B cell (primary cell): ENCODE measurements at regions not wholly inside any gene's neighbourhood (a gene's known extent, or its start where the extent isn't known, plus 50 kb on each side); places are given as distances from the start of the nearest gene placed in this dataset.

Experiments used
- ATAC-seq: fragments of 200-7000 bp; cut with Tn5 transposase; one replicate; pipeline ENCODE4 v1.10.0; 2021; ENCODE audit warnings: low read depth, mild to moderate bottlenecking, moderate number of reproducible peaks, moderate library complexity
- CTCF ChIA-PET: fragments of 350-600 bp; sonication (Branson Sonifier 250); formaldehyde crosslinking; loops from one replicate; lab custom pipeline; 2021; ENCODE audit warnings: antibody characterized with exemption, inconsistent platforms; lab: Charles Lee
- POLR2A ChIA-PET: fragments of 350-600 bp; sonication (Branson Sonifier 250); formaldehyde crosslinking; loops from one replicate; lab custom pipeline; 2021; ENCODE audit warnings: antibody characterized with exemption; lab: Charles Lee
- DNase-seq: peaks from one replicate; pipeline ENCODE4 v3.0.0; 2013
- H2AFZ ChIP-seq: 2 replicates; pipeline ENCODE4 v1.6.1; 2012; ENCODE audit warnings: mild to moderate bottlenecking, low read depth, low read length; ENCODE audit not compliant: insufficient read depth, poor library complexity, severe bottlenecking
- H3K27ac ChIP-seq, 2 donors: 1 replicate in 1 of 2; 2 replicates in 1 of 2; pipeline ENCODE4 v1.5.1; 2012 to 2013; ENCODE audit warnings: low read length in 2 of 2, mild to moderate bottlenecking in 2 of 2, moderate library complexity in 1 of 2
- H3K27me3 ChIP-seq, 4 experiments: fragments of 200-600 bp in 1 of 4; sonication (generic) in 1 of 4; replicated peaks in 1 of 4; 1 replicate in 2 of 4; 2 replicates in 2 of 4; pipeline versions ENCODE4 v1.6.1 to v1.7.0; 2013 to 2016; ENCODE audit warnings: low read length in 3 of 4, mild to moderate bottlenecking in 2 of 4, mixed read lengths in 1 of 4, moderate library complexity in 1 of 4; ENCODE audit not compliant: insufficient read depth in 4 of 4, control insufficient read depth in 3 of 4; ENCODE audit errors: control extremely low read depth in 1 of 4
- H3K36me3 ChIP-seq, 2 experiments: replicated peaks in 1 of 2; 1 replicate in 1 of 2; 2 replicates in 1 of 2; pipeline versions ENCODE4 v1.6.1 to v1.7.1; 2013; ENCODE audit warnings: low read length in 1 of 2; ENCODE audit not compliant: insufficient read depth in 2 of 2, control insufficient read depth in 1 of 2; ENCODE audit errors: control extremely low read depth in 1 of 2, extremely low read depth in 1 of 2
- H3K4me1 ChIP-seq, 2 donors: fragments of 200-600 bp in 1 of 2; sonication (generic) in 1 of 2; 1 replicate in 1 of 2; 2 replicates in 1 of 2; pipeline versions ENCODE4 v1.5.1 to v1.6.1; 2013 to 2017; ENCODE audit warnings: low read length in 2 of 2; ENCODE audit not compliant: control insufficient read depth in 2 of 2, insufficient read depth in 2 of 2
- H3K4me2 ChIP-seq: replicated peaks from 2 replicates; pipeline ENCODE3; 2012; ENCODE audit warnings: mild to moderate bottlenecking, low read depth, low read length; ENCODE audit not compliant: poor library complexity, severe bottlenecking
- H3K4me3 ChIP-seq, 5 experiments: fragments of 200-600 bp in 1 of 5; sonication (generic) in 1 of 5; 1 replicate in 3 of 5; 2 replicates in 2 of 5; pipeline versions ENCODE4 v1.5.1 to v1.7.0; 2011 to 2016; ENCODE audit warnings: low read length in 4 of 5, mild to moderate bottlenecking in 4 of 5, low read depth in 2 of 5, control low read depth in 1 of 5, moderate library complexity in 1 of 5; ENCODE audit not compliant: insufficient read depth in 1 of 5; ENCODE audit errors: control extremely low read depth in 1 of 5, extremely low read depth in 1 of 5
- H3K79me2 ChIP-seq: fragments of 200-600 bp; sonication (generic); one replicate; pipeline ENCODE4 v1.6.0; 2016; ENCODE audit warnings: low read length; ENCODE audit not compliant: control insufficient read depth, insufficient read depth
- H3K9ac ChIP-seq: fragments of 200-600 bp; sonication (generic); 2 replicates; pipeline ENCODE4 v1.6.1; 2017; ENCODE audit warnings: mild to moderate bottlenecking, low read length, moderate library complexity
- H3K9me3 ChIP-seq, 3 donors: one replicate each; pipeline versions ENCODE4 v1.6.1 to v1.7.1; 2013; ENCODE audit warnings: low read length in 2 of 3; ENCODE audit not compliant: control insufficient read depth in 2 of 3, insufficient read depth in 1 of 3; ENCODE audit errors: control extremely low read depth in 1 of 3
- H4K20me1 ChIP-seq: 2 replicates; pipeline ENCODE4 v1.6.0; 2012; ENCODE audit warnings: mild to moderate bottlenecking, low read length; ENCODE audit not compliant: insufficient read depth, control insufficient read depth, poor library complexity, severe bottlenecking
- H3K27ac Mint-ChIP-seq: one replicate; pipeline ENCODE4 v1.8.0; 2021; ENCODE audit warnings: mixed read lengths
- H3K27me3 Mint-ChIP-seq: one replicate; pipeline ENCODE4 v1.8.0; 2021; ENCODE audit warnings: mixed read lengths
- H3K4me1 Mint-ChIP-seq: one replicate; pipeline ENCODE4 v1.8.0; 2021; ENCODE audit warnings: mixed read lengths
- H3K4me3 Mint-ChIP-seq: one replicate; pipeline ENCODE4 v1.8.0; 2021; ENCODE audit warnings: mixed read lengths
- H3K9me3 Mint-ChIP-seq: one replicate; pipeline ENCODE4 v1.8.0; 2022; ENCODE audit warnings: mixed read lengths; ENCODE audit not compliant: insufficient read depth
- EZH2 ChIP-seq: IDR thresholded peaks from 2 replicates; pipeline ENCODE4 v1.6.1; 2012; ENCODE audit warnings: borderline replicate concordance, low read depth, mild to moderate bottlenecking, moderate library complexity, low read length; ENCODE audit not compliant: insufficient read depth, poor library complexity, severe bottlenecking
- WGBS: methylation state at CpG from one replicate; pipeline ENCODE4 v1.1.5; 2013; ENCODE audit warnings: missing lambda C conversion rate; ENCODE audit not compliant: insufficient coverage; 5-methylcytosine and 5-hydroxymethylcytosine counted together
- intact Hi-C: fragments of 100-400 bp; cut with micrococcal nuclease; formaldehyde crosslinking; loops from one replicate; pipeline ENCODE4 v1.10.0; 2022
- TF ChIP-seq, protein P1 (sequence below): fragments of 200-600 bp; IDR thresholded peaks from one replicate; pipeline ENCODE4 v1.8.0; 2022; ENCODE audit warnings: antibody characterized with exemption, mild to moderate bottlenecking

DNA sequence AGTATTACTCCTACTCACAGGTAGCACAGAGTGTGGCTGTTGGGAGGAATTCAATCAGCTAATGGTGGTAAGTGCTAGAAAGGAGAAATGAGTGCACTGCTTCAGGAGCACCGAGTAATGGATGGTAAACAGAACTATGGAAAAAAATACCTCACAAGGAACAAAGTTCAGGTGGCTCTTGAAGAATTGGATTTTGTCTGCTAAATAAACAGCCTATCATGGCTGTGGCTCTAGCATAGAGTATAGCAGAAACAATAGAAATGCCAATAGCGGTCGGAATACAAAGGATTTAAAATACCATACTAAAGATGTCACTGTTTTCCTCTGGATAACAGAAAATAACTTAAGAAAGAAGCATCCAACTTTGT is 482.5 kb downstream of the NUP35 start:
- ChIA-PET CTCF (no interaction called here), POLR2A (no interaction called here)
- no peaks in the 10 kb centered on the region for H3K4me1 Mint-ChIP-seq
- DNase-seq (no peak), ATAC-seq (no peak)
- WGBS: 80% methylated on average over 1 of the region's 3 CpGs
- no peaks in the 10 kb centered on the region for H3K27me3 Mint-ChIP-seq
- H3K9me3 ChIP-seq: peaks cover 0 to 4% (median 0%) of the 10 kb centered on the region in 3 donors
- H3K27ac ChIP-seq: no peak overlapping the region
- no peaks in the 10 kb centered on the region for H3K9me3 Mint-ChIP-seq
- H3K4me2 ChIP-seq: no peak overlapping the region
- no peaks in the 10 kb centered on the region for H4K20me1 ChIP-seq
- H3K27me3 ChIP-seq: no peaks in the 10 kb centered on the region
- no peak overlapping the region for H3K4me3 ChIP-seq
- H3K79me2 ChIP-seq: no peaks in the 10 kb centered on the region
- H3K4me1 ChIP-seq: no peaks in the 10 kb centered on the region
- H3K9ac ChIP-seq: no peak overlapping the region
- no peaks in the 10 kb centered on the region for H3K36me3 ChIP-seq
- H2AFZ ChIP-seq: no peak overlapping the region
- H3K4me3 Mint-ChIP-seq: no peak overlapping the region
- intact Hi-C loops: no loop called here
- TF ChIP-seq, protein P1, sequence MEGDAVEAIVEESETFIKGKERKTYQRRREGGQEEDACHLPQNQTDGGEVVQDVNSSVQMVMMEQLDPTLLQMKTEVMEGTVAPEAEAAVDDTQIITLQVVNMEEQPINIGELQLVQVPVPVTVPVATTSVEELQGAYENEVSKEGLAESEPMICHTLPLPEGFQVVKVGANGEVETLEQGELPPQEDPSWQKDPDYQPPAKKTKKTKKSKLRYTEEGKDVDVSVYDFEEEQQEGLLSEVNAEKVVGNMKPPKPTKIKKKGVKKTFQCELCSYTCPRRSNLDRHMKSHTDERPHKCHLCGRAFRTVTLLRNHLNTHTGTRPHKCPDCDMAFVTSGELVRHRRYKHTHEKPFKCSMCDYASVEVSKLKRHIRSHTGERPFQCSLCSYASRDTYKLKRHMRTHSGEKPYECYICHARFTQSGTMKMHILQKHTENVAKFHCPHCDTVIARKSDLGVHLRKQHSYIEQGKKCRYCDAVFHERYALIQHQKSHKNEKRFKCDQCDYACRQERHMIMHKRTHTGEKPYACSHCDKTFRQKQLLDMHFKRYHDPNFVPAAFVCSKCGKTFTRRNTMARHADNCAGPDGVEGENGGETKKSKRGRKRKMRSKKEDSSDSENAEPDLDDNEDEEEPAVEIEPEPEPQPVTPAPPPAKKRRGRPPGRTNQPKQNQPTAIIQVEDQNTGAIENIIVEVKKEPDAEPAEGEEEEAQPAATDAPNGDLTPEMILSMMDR: no peak
- TF ChIP-seq EZH2: no peak
- no peak overlapping the region for H3K27ac Mint-ChIP-seq

DNA sequence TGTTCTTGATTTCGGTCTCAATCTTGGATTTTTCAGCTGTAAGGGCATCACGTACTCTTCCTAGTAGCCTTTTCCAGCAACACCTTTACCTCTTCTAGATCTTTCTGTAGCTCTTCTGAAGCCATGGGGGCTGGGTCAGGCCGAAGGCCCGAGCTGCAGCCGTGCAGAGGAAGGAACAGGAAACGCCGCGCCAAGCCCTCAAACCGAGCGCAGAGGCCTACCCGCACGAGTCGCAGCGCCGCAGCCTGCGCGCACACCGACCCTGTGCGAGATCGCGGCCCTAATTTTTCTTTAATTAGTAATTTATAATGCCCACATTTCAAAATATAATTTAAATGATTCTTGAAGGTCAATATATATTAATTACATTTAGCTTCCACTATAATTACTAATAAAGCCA is 483.8 kb downstream of the NUP35 start:
- Histone ChIP-seq H3K9me3 (peaks cover 0 to 4% (median 0%) of the 10 kb centered on the region in 3 donors), H3K36me3 (no peaks in the 10 kb centered on the region), H3K27me3 (no peaks in the 10 kb centered on the region), H2AFZ (no peak overlapping the region), H3K79me2 (no peaks in the 10 kb centered on the region), H3K4me2 (no peak overlapping the region), H3K4me1 (no peaks in the 10 kb centered on the region), H4K20me1 (no peaks in the 10 kb centered on the region), H3K9ac (no peak overlapping the region), H3K27ac (no peak overlapping the region), H3K4me3 (no peak overlapping the region)
- Mint-ChIP-seq H3K27me3 (no peaks in the 10 kb centered on the region), H3K4me3 (no peak overlapping the region), H3K27ac (no peak overlapping the region), H3K4me1 (no peaks in the 10 kb centered on the region), H3K9me3 (no peaks in the 10 kb centered on the region)
- POLR2A ChIA-PET: no interaction called here
- intact Hi-C loops: no loop called here
- TF ChIP-seq, protein P1: no peak
- no peak for TF ChIP-seq EZH2
- CTCF ChIA-PET: no interaction called here
- no peak for DNase-seq
- ATAC-seq: no peak
- WGBS: 91% methylated on average over 8 of the region's 21 CpGs
